ENCODE measurements at regions not wholly inside any gene's neighbourhood (a gene's known extent, or its start where the extent isn't known, plus 50 kb on each side); places are given as distances from the start of the nearest gene placed in this dataset.

DNA sequence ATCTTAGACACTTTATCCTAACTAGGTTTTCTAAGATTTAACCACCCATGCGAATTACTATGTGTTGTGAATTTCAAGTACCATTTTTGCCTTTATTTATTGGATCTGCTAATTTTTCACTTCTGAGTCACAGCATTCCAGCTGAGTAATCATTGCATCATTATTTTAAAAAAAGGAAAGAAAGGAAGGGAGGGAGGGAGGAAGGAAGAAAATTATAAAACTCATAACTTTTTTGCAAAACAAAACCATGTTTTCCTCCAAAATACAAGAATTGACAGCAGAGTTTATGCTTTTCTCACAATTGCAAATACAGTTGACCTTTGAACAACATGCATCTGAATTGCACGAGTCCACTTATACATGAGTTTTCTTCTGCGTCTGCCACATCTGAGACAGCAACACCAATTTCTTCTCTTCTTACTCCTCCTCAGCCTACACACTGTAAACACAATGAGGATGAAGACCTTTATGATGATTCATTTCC is 651.4 kb upstream of the NECTIN3 start:
- TF ChIP-seq EP300 (IDR thresholded peaks at IDR 0.05): no peak
- TF ChIP-seq, protein P1, sequence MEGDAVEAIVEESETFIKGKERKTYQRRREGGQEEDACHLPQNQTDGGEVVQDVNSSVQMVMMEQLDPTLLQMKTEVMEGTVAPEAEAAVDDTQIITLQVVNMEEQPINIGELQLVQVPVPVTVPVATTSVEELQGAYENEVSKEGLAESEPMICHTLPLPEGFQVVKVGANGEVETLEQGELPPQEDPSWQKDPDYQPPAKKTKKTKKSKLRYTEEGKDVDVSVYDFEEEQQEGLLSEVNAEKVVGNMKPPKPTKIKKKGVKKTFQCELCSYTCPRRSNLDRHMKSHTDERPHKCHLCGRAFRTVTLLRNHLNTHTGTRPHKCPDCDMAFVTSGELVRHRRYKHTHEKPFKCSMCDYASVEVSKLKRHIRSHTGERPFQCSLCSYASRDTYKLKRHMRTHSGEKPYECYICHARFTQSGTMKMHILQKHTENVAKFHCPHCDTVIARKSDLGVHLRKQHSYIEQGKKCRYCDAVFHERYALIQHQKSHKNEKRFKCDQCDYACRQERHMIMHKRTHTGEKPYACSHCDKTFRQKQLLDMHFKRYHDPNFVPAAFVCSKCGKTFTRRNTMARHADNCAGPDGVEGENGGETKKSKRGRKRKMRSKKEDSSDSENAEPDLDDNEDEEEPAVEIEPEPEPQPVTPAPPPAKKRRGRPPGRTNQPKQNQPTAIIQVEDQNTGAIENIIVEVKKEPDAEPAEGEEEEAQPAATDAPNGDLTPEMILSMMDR (IDR thresholded peaks at IDR 0.05): no peak
- no peak for TF ChIP-seq POLR2A (IDR thresholded peaks at IDR 0.05)
